K562 (cell line): ENCODE measurements at regions not wholly inside any gene's neighbourhood (a gene's known extent, or its start where the extent isn't known, plus 50 kb on each side); places are given as distances from the start of the nearest gene placed in this dataset.

Source experiments
- MEF2D ChIP-seq: conservative IDR thresholded peaks from 2 replicates; pipeline ENCODE4 v1.6.1; 2016; ENCODE audit warnings: low read depth, missing genetic modification characterization, missing compliant biosample characterization
- RBM34 ChIP-seq: fragments of 200-400 bp; formaldehyde crosslinking; IDR thresholded peaks from 2 replicates; pipeline ENCODE4 v1.6.1; 2018; ENCODE audit warnings: low read length, borderline replicate concordance; ENCODE audit not compliant: insufficient read depth
- TGIF2 ChIP-seq: sonication (generic); formaldehyde crosslinking; IDR thresholded peaks from 2 replicates; pipeline ENCODE4 v1.8.1; 2022; ENCODE audit warnings: mild to moderate bottlenecking, missing genetic modification reagents, moderate library complexity
- TF ChIP-seq, protein P1 (sequence below): sonication (generic); formaldehyde crosslinking; IDR thresholded peaks from 2 replicates; pipeline ENCODE4 v1.8.0; 2023; ENCODE audit warnings: mild to moderate bottlenecking, missing genetic modification reagents
- TF ChIP-seq, protein P2 (sequence below): fragments of 450-650 bp; IDR thresholded peaks from 2 replicates; pipeline ENCODE4 v1.6.1; 2016; ENCODE audit warnings: mild to moderate bottlenecking, moderate library complexity

DNA sequence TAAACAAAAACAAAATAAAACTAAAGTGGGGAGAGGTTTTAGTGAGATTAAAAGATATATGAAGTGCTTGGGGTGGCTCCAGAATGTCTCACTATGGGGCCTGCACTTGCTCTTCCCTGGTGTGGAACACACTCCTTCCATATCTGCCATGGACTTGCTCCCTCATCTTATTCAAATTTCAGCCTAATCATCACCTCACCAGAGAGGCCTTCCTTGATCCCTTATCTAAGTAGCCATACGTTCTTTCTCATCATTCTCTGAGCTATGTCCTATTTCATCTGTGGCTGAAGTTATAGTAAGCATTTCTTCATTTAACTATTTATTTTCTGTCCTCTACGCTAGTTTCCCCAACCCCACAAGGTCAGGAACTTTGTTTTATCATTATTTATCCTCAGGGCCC, 511.7 kb downstream of the NTRK3 start (continued):
- TF ChIP-seq, protein P1, sequence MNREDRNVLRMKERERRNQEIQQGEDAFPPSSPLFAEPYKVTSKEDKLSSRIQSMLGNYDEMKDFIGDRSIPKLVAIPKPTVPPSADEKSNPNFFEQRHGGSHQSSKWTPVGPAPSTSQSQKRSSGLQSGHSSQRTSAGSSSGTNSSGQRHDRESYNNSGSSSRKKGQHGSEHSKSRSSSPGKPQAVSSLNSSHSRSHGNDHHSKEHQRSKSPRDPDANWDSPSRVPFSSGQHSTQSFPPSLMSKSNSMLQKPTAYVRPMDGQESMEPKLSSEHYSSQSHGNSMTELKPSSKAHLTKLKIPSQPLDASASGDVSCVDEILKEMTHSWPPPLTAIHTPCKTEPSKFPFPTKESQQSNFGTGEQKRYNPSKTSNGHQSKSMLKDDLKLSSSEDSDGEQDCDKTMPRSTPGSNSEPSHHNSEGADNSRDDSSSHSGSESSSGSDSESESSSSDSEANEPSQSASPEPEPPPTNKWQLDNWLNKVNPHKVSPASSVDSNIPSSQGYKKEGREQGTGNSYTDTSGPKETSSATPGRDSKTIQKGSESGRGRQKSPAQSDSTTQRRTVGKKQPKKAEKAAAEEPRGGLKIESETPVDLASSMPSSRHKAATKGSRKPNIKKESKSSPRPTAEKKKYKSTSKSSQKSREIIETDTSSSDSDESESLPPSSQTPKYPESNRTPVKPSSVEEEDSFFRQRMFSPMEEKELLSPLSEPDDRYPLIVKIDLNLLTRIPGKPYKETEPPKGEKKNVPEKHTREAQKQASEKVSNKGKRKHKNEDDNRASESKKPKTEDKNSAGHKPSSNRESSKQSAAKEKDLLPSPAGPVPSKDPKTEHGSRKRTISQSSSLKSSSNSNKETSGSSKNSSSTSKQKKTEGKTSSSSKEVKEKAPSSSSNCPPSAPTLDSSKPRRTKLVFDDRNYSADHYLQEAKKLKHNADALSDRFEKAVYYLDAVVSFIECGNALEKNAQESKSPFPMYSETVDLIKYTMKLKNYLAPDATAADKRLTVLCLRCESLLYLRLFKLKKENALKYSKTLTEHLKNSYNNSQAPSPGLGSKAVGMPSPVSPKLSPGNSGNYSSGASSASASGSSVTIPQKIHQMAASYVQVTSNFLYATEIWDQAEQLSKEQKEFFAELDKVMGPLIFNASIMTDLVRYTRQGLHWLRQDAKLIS: no peak
- no peak for TF ChIP-seq MEF2D (tag)
- TF ChIP-seq RBM34: no peak
- TF ChIP-seq, protein P2, sequence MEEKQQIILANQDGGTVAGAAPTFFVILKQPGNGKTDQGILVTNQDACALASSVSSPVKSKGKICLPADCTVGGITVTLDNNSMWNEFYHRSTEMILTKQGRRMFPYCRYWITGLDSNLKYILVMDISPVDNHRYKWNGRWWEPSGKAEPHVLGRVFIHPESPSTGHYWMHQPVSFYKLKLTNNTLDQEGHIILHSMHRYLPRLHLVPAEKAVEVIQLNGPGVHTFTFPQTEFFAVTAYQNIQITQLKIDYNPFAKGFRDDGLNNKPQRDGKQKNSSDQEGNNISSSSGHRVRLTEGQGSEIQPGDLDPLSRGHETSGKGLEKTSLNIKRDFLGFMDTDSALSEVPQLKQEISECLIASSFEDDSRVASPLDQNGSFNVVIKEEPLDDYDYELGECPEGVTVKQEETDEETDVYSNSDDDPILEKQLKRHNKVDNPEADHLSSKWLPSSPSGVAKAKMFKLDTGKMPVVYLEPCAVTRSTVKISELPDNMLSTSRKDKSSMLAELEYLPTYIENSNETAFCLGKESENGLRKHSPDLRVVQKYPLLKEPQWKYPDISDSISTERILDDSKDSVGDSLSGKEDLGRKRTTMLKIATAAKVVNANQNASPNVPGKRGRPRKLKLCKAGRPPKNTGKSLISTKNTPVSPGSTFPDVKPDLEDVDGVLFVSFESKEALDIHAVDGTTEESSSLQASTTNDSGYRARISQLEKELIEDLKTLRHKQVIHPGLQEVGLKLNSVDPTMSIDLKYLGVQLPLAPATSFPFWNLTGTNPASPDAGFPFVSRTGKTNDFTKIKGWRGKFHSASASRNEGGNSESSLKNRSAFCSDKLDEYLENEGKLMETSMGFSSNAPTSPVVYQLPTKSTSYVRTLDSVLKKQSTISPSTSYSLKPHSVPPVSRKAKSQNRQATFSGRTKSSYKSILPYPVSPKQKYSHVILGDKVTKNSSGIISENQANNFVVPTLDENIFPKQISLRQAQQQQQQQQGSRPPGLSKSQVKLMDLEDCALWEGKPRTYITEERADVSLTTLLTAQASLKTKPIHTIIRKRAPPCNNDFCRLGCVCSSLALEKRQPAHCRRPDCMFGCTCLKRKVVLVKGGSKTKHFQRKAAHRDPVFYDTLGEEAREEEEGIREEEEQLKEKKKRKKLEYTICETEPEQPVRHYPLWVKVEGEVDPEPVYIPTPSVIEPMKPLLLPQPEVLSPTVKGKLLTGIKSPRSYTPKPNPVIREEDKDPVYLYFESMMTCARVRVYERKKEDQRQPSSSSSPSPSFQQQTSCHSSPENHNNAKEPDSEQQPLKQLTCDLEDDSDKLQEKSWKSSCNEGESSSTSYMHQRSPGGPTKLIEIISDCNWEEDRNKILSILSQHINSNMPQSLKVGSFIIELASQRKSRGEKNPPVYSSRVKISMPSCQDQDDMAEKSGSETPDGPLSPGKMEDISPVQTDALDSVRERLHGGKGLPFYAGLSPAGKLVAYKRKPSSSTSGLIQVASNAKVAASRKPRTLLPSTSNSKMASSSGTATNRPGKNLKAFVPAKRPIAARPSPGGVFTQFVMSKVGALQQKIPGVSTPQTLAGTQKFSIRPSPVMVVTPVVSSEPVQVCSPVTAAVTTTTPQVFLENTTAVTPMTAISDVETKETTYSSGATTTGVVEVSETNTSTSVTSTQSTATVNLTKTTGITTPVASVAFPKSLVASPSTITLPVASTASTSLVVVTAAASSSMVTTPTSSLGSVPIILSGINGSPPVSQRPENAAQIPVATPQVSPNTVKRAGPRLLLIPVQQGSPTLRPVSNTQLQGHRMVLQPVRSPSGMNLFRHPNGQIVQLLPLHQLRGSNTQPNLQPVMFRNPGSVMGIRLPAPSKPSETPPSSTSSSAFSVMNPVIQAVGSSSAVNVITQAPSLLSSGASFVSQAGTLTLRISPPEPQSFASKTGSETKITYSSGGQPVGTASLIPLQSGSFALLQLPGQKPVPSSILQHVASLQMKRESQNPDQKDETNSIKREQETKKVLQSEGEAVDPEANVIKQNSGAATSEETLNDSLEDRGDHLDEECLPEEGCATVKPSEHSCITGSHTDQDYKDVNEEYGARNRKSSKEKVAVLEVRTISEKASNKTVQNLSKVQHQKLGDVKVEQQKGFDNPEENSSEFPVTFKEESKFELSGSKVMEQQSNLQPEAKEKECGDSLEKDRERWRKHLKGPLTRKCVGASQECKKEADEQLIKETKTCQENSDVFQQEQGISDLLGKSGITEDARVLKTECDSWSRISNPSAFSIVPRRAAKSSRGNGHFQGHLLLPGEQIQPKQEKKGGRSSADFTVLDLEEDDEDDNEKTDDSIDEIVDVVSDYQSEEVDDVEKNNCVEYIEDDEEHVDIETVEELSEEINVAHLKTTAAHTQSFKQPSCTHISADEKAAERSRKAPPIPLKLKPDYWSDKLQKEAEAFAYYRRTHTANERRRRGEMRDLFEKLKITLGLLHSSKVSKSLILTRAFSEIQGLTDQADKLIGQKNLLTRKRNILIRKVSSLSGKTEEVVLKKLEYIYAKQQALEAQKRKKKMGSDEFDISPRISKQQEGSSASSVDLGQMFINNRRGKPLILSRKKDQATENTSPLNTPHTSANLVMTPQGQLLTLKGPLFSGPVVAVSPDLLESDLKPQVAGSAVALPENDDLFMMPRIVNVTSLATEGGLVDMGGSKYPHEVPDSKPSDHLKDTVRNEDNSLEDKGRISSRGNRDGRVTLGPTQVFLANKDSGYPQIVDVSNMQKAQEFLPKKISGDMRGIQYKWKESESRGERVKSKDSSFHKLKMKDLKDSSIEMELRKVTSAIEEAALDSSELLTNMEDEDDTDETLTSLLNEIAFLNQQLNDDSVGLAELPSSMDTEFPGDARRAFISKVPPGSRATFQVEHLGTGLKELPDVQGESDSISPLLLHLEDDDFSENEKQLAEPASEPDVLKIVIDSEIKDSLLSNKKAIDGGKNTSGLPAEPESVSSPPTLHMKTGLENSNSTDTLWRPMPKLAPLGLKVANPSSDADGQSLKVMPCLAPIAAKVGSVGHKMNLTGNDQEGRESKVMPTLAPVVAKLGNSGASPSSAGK: no peak
- TF ChIP-seq TGIF2 (CRISPR knock-in tag): no peak
- TF ChIP-seq, all 486 proteins: peak for 49
